ENCODE measurements at regions not wholly inside any gene's neighbourhood (a gene's known extent, or its start where the extent isn't known, plus 50 kb on each side); places are given as distances from the start of the nearest gene placed in this dataset.

DNA sequence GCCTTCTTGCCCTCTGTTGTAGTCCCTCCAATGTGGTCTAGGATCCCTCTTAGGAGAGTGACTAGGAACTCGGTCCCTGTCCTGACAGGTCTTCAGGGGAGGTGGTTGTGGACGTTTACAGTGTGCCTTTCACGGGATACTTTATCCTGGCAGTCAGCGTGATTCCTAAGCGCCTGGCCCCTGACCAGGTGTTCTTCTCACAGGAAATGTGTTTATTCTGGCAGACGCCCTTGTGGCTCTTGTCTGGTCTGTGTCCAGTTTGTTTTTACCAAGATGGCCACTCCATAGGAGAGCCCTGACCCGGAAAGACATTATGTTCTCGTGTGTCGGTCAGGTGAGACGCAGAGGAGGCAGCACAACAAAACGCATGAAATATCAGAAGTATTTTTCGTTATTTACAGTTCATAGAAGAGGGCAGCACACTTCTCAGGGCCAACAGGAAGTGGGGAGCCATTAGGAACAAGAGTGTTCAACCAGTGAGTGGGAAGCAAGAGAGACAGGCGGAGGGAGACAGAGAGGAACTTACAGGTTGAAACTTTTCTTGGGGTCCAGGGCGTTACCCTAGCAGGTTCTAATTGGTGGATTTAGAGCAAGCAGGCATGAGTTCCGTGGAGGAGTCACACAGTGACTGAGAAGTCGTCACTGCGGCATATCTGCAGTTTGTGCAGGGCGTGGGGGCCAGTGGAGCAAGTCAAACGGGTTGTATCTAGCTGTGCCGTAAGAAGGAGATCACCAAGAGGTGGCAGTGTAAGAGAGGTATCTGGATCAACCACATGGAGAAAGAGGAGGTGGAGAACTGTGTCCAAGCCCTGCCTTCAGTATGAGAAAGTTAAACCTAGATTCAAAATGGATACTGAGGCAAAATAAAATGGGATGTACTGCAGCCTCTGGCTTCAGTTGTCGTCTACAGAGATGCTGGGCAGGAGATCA, 412.9 kb downstream of the ZSWIM6 start:
- DNase-seq = no peak

DNA sequence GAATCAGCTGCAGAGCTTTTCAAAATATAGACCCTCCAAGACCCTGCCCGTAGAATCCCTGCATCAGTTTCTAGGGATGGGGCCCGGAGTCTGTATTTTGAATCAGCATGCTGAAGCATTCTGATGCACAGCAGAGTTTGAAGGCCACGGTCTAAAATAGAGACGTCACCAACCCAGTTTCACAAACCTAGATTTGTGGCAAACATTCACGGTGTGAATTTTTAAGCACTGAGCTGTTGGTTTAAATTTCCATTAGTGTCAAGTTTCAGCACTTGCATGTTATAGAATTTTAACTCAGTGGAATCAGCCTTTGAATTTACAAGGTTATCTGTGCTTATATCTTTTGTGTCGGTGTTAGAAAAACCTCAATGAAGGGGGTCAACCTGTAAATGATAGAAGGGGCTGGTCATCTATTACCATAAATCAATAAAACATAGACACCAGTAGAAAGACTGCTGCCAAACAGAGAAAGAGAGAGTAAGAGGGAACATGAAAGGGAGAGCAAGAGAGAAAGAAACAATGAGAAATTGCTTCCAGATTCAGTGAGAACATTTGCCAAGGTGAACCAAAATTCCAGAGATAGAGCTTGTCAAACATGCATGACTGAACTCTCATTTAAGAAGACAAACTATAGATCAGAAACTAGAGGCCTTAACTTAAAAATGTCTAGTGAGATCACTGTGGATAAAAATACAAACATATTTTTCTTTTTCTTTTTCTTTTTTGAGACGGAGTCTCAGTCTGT, 414.9 kb downstream of the ZSWIM6 start:
- DNase-seq = no peak

GRCh38 chr5:61748121-61748520, 416.1 kb downstream of the ZSWIM6 start:
- DNase-seq = no peak

DNA sequence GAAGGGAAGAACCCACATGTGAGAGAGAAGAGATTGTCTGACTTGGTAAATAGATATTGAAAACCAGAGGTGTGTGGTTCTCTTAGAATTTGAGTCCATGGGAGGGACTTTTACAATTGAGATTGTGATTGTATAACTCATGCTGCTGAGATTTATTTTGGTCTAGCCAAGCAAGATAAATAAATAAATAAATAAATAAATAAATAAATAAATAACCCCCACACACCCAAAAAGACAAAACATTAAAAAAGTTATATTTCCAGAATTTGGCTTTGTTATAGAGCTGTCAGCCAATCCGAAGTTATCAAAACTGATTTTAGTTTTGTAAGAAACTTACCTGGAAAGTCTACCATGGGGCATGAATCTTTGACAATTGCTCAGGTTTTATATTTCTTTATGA, 416.6 kb downstream of the ZSWIM6 start:
- no peak for DNase-seq

GRCh38 chr5:61752588-61752987, 420.5 kb downstream of the ZSWIM6 start:
- no peak for DNase-seq

DNA sequence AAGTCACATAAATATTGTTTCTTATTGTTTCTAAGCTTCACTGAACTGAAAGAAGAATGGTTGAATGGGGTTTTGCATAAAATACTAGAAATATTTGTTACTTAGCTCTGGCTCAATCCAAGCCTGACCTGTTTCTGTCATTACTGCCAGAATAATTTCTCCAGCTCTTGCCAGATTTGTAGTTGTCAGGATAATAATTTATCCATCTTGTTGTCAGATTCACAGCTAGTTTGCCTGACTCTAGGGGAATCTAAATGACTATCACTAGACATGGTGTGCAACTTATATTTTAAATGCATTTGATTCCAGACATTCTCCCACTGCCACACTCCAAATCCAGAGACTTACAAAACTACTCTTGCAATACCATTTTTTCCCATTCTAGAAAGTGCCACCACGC, 422.7 kb downstream of the ZSWIM6 start:
- no peak for DNase-seq

GRCh38 chr5:61755726-61756222, 423.7 kb downstream of the ZSWIM6 start:
- no peak for DNase-seq

- DNase-seq = no peak
Observed at GRCh38 chr5:61758711-61759110, 426.7 kb downstream of the ZSWIM6 start.

- no peak for DNase-seq
Observed at GRCh38 chr5:61765471-61765870, 433.4 kb downstream of the ZSWIM6 start.

DNA sequence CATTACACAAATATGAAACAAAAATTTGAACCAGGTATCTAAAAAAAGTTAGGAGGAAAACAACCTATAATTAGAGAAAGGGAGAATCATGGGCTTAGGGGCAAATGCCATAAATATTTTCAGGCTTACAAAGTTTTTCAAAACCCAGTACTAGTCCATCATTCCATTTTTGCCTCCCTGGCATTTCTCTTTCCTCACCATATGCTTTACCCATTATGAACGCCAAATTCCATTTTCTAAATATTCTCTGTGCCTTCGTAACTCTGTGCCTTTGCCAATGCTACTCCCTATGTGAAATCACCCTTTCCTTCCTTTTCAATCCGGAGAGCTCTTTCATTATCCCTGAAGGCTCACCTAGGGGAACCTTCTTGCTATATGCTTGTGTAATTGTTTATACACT, 434.1 kb downstream of the ZSWIM6 start:
- no peak for DNase-seq

DNA sequence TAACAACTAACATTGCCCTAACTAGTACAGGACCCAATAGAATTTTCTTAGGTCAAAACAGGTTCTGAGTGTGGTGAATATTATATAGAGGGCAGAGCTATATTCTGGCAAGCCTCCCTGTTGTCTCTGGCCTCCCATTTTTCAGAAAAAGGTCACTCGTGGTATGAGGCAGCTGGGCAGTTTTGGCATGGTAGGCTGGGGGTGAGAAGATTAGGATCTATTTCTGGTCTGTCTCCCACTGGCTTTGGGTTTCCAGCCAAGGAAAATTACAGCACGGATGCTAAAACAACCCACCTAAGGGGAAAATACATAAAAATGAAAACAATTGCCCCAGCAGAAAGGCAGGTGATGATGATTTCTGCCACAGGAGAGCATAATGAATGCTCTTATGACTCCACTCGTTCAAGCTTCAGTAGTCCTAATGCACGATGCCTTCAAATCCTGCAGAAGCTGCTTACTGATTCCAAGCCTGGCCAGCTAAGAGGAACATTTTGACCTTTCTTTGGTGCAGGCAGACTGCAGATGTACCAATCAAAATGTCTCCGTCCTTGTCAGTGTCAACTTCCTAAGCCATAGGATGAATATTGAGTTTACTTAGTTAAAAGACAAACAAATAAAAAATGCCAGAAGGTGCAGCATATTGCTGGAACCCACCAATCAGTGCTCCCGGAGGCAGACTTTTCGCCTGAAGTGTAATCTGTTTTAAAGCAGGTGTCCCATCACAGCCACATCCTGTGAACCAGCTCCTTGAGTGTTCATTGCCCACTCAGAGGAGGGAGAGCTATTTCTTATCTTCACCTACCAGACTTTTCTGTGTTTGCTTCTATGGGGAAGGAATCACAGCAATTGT, 435.4 kb downstream of the ZSWIM6 start:
- DNase-seq = no peak

DNA sequence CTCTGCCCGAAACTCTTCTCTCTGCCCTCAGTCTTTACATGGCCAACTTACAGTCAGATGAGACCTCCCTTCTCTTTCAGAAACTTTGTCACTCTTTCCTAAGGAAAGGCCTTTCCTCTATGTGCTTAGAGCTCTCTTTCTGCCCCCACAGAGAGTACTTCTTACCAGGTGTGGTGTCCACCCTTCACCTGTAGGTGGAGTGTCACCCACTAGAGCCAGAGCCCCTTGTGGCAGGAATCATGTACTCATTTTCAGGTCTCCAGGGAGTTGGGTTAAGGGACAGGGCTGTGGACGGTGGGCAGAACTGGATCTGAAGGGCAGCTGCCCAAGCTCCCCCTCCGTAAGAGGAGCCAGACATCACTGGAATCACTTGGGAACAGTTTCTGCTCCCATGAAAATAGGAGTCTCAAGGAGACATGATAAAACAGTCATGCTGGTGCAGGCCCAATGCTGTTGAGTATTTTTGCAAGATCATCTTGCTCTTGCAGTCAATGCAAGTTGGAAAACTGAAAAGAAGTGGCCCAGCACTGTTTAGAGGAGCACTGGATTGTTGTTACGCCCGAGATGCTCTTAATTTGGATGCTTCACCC, 436.7 kb downstream of the ZSWIM6 start:
- DNase-seq = no peak

GRCh38 chr5:61771062-61771461, 439.0 kb downstream of the ZSWIM6 start:
- DNase-seq = no peak

DNA sequence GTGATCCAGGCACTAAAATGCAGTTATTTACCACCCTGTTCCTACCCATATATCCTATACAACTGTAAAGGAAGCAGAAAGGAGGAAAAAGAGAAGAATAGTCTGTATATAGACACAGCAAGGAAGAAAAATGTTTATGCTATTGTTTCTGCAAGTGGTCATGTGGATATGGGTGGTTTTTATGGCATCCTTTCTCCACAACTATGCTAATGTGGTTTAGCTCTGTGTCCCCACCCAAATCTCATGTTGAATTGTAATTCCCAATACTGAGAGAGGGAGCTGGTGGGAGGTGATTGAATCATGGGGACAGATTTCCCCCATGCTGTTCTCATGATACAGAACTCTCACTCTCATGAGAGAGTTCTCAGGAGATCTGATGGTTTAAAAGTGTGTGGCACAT, 439.8 kb downstream of the ZSWIM6 start:
- DNase-seq = no peak

DNA sequence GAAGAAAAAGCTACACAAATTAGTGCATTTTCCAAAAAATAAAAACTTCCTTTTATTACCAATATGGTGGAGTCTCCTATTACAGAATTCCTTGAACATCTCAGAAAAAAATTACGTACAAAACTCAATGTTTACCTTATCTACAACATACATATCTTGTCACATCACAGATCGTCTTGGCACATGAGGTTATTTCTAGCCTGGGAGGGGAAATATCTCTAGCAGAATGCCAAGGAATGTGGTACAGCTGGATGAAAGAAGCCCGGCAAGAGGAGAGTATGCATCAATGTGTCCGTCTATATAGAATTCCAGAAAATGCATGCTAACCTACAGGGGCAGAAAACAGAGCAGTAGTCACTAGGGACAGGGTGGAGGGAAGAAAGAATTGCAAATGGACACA, 443.8 kb downstream of the ZSWIM6 start:
- DNase-seq = no peak

GRCh38 chr5:61777292-61777691, 445.2 kb downstream of the ZSWIM6 start:
- DNase-seq = no peak

DNA sequence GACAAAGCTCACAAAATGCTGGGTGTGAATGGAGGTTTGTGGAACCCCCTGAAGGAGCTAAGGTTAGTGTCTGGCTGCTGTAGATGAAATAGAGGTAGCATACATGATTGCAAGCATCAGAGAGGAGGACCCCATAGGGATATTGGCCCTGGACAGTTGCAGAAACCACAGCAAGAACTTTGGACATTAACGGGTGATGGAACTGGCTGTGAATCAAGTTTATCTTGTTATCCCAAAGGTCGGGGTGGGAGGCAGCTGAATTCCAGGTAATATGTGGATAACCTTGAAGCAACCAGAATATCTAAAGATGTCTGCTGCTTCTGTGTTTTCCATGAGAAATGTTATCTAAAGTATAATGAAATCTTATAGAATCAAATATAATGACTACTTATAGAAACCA, 447.7 kb downstream of the ZSWIM6 start:
- DNase-seq = no peak

DNA sequence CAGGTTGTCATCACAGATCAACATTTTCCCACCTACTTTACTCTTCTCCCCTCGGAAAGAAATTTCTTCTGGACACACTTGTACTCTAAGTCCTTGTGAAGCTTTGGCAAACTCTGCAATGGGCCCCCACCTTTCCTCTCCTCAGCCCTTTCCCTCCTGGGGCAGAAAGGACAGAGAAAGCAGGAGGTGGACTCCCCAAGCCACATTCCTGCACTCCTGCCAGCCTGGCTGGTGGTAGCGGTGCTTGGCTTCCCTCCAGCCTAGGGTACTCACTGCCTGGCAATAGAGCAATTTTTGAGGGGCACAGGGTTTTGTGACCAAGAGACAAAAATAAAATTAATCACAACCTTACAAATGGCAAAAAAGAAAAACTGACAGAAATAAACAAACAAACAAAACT, 451.4 kb downstream of the ZSWIM6 start:
- DNase-seq = no peak

- DNase-seq = no peak
Observed at GRCh38 chr5:61784341-61784740, 452.3 kb downstream of the ZSWIM6 start.

- DNase-seq = no peak
Observed at GRCh38 chr5:61788548-61788947, 456.5 kb downstream of the ZSWIM6 start.

- no peak for DNase-seq
Observed at GRCh38 chr5:61790007-61790406, 457.9 kb downstream of the ZSWIM6 start.

GRCh38 chr5:61790678-61791077, 458.6 kb downstream of the ZSWIM6 start:
- DNase-seq = no peak

DNA sequence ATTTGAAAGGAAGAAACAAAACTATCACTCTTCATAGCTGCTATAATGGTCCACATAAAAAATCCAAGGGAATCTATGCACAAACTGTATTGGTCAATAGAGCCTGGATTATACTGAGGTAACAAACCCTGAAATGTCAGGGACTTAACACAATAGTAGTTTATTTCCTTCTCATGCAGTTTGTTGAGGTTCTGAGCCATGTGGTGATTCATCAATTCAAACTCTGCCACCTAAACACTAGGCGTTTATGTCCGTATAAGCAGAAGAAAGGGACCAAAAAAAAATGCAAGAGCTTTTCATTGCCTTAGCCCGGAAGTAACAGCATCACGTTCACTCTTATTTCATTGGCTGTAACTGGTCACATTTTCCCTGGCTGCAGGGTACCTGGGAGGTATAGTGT, 464.7 kb downstream of the ZSWIM6 start:
- DNase-seq = no peak
